SU-DHL-6 (cell line): ENCODE measurements at regions not wholly inside any gene's neighbourhood (a gene's known extent, or its start where the extent isn't known, plus 50 kb on each side); places are given as distances from the start of the nearest gene placed in this dataset.

Experiments
- H2AFZ ChIP-seq: fragments of 200-600 bp; sonication (generic); 2 replicates; pipeline ENCODE4 v1.6.1; 2014; ENCODE audit warnings: low read depth, mild to moderate bottlenecking, moderate library complexity, mixed read lengths, antibody characterized with exemption, low read length; ENCODE audit not compliant: severe bottlenecking
- H3F3A ChIP-seq: fragments of 200-600 bp; shearing (Covaris generic); 2 replicates; pipeline ENCODE4 v1.6.0; 2016; ENCODE audit warnings: antibody characterized with exemption, mild to moderate bottlenecking; ENCODE audit not compliant: insufficient read depth
- H3K27ac ChIP-seq: fragments of 200-600 bp; sonication (generic); 2 replicates; pipeline ENCODE4 v1.5.1; 2016; ENCODE audit warnings: low read depth, mild to moderate bottlenecking, low read length, moderate library complexity, mixed read lengths
- H3K27me3 ChIP-seq: fragments of 200-600 bp; sonication (generic), shearing (Covaris generic); 2 replicates; pipeline ENCODE4 v1.6.0; 2014; ENCODE audit warnings: mild to moderate bottlenecking, low read length
- H3K36me3 ChIP-seq: fragments of 200-600 bp; sonication (generic); 2 replicates; pipeline ENCODE4 v1.6.1; 2014; ENCODE audit warnings: mild to moderate bottlenecking, low read length, mixed read lengths
- H3K4me2 ChIP-seq: fragments of 300-600, 200-600 bp; shearing (Covaris generic), sonication (generic); 2 replicates; pipeline ENCODE4 v1.6.0; 2014; ENCODE audit warnings: low read length, low read depth, mild to moderate bottlenecking; ENCODE audit not compliant: poor library complexity, severe bottlenecking
- H3K4me3 ChIP-seq: fragments of 200-600 bp; sonication (generic); 2 replicates; pipeline ENCODE4 v1.5.1; 2014; ENCODE audit warnings: antibody characterized with exemption, low read length, mild to moderate bottlenecking, mixed read lengths; ENCODE audit not compliant: insufficient read depth, poor library complexity, severe bottlenecking
- H3K79me2 ChIP-seq: fragments of 200-600 bp; sonication (generic); 2 replicates; pipeline ENCODE4 v1.6.1; 2014; ENCODE audit warnings: mild to moderate bottlenecking, low read length, moderate library complexity; ENCODE audit not compliant: insufficient read depth
- H3K9ac ChIP-seq: fragments of 200-600 bp; sonication (generic); 2 replicates; pipeline ENCODE4 v1.7.0; 2014; ENCODE audit warnings: mild to moderate bottlenecking, low read length
- H3K9me2 ChIP-seq: fragments of 200-600 bp; sonication (generic); replicated peaks from 2 replicates; pipeline ENCODE4 v1.6.1; 2014; ENCODE audit warnings: low read length; ENCODE audit not compliant: insufficient read depth
- H3K9me3 ChIP-seq: fragments of 200-600 bp; sonication (generic); 2 replicates; pipeline ENCODE4 v1.6.1; 2014; ENCODE audit warnings: low read length, mixed read lengths; ENCODE audit not compliant: insufficient read depth
- H4K20me1 ChIP-seq: fragments of 200-600 bp; sonication (generic); 2 replicates; pipeline ENCODE4 v1.6.1; 2014; ENCODE audit warnings: low read depth, mild to moderate bottlenecking, antibody characterized with exemption, low read length, moderate library complexity, mixed read lengths
- EZH2phosphoT487 ChIP-seq: fragments of 200-600 bp; sonication (generic), shearing (Covaris generic); conservative IDR thresholded peaks from 2 replicates; pipeline ENCODE4 v1.6.1; 2018; ENCODE audit warnings: mild to moderate bottlenecking, antibody characterized with exemption, low read length, moderate library complexity, mixed read lengths
- TF ChIP-seq, protein P1 (sequence below): fragments of 200-600 bp; sonication (generic); IDR thresholded peaks from one replicate; pipeline ENCODE4 v1.5.1; 2017; ENCODE audit warnings: antibody characterized with exemption, mild to moderate bottlenecking, low read length, moderate library complexity; ENCODE audit not compliant: insufficient read depth, poor library complexity, severe bottlenecking

DNA sequence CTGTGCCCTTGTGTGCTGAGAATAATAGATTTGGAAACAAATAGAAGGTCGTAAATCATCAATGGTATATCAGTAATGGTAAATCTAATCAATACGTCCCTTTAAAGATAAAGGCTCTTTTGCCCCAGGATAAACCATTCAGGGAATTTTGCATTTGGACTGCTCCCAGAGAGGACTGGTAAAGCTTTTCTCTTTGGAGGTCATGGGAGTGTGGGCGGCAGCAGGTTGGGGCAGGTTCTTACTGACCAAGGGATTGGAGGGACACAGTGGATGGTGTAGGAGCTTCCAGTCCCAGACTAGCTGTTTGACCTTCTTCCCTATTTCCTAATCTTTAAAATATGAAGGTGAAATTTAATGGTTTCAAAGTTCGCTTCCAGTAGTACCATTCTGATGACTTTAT, 87.8 kb upstream of the NTF3 start:
- Histone ChIP-seq H3F3A (no peaks in the 10 kb centered on the region), H2AFZ (no peak overlapping the region), H3K9me3 (no peaks in the 10 kb centered on the region), H3K79me2 (no peaks in the 10 kb centered on the region), H3K4me2 (no peak overlapping the region), H3K9me2 (no peaks in the 10 kb centered on the region), H3K36me3 (no peaks in the 10 kb centered on the region), H4K20me1 (no peaks in the 10 kb centered on the region), H3K4me3 (no peak overlapping the region), H3K9ac (no peak overlapping the region), H3K27ac (no peak overlapping the region), H3K27me3 (no peaks in the 10 kb centered on the region)
- TF ChIP-seq EZH2phosphoT487: no peak
- TF ChIP-seq, protein P1, sequence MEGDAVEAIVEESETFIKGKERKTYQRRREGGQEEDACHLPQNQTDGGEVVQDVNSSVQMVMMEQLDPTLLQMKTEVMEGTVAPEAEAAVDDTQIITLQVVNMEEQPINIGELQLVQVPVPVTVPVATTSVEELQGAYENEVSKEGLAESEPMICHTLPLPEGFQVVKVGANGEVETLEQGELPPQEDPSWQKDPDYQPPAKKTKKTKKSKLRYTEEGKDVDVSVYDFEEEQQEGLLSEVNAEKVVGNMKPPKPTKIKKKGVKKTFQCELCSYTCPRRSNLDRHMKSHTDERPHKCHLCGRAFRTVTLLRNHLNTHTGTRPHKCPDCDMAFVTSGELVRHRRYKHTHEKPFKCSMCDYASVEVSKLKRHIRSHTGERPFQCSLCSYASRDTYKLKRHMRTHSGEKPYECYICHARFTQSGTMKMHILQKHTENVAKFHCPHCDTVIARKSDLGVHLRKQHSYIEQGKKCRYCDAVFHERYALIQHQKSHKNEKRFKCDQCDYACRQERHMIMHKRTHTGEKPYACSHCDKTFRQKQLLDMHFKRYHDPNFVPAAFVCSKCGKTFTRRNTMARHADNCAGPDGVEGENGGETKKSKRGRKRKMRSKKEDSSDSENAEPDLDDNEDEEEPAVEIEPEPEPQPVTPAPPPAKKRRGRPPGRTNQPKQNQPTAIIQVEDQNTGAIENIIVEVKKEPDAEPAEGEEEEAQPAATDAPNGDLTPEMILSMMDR: no peak

DNA sequence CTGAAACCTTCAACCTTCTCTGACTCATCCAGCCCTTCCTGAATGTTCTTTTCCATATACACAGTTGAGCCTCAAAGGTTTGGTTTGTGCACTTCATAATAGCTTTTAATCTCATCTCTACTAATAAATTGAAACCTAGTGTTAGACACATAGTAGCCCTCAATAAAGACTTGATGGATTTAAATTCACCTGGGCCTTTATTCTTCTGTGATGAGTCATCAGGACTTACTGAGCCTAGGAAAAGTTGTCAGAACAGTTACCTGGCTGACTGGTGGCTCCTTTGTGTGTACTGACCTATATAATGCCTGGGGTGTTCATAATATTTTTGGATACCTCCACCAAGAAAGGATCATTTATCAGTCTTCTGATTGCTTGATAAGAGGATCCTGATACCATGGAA, 86.4 kb upstream of the NTF3 start:
- Histone ChIP-seq H3K4me2 (no peak overlapping the region), H3K27me3 (no peaks in the 10 kb centered on the region), H3K36me3 (no peaks in the 10 kb centered on the region), H2AFZ (no peak overlapping the region), H3K9ac (no peak overlapping the region), H3K79me2 (no peaks in the 10 kb centered on the region), H4K20me1 (no peaks in the 10 kb centered on the region), H3K4me3 (no peak overlapping the region), H3F3A (no peaks in the 10 kb centered on the region), H3K9me2 (no peaks in the 10 kb centered on the region), H3K9me3 (no peaks in the 10 kb centered on the region), H3K27ac (no peak overlapping the region)
- no peak for TF ChIP-seq EZH2phosphoT487
- TF ChIP-seq, protein P1: no peak

DNA sequence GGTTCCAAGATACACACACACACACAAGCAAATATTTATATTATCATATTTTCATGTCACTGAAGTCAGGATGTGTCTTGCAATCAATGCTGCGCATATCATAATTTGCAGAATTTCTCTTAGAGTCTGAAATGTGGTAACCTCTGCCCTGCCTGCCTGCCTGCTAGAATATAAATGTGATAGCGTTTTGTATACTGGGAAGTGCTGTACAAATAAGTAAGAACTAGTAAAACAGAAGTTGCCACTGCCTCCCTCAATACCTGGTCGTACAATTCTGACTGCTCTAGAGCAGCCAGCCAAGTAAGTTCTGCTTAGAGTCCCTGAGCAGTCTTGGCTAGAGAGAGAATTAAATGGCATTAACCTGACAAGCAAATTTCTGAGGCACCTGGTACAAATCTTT, 83.9 kb upstream of the NTF3 start:
- no peak overlapping the region for H3K27ac ChIP-seq
- TF ChIP-seq, protein P1: no peak
- TF ChIP-seq EZH2phosphoT487: no peak
- H3K9me2 ChIP-seq: no peaks in the 10 kb centered on the region
- no peaks in the 10 kb centered on the region for H3F3A ChIP-seq
- no peak overlapping the region for H3K9ac ChIP-seq
- no peaks in the 10 kb centered on the region for H4K20me1 ChIP-seq
- H3K4me3 ChIP-seq: no peak overlapping the region
- H3K4me2 ChIP-seq: no peak overlapping the region
- H3K79me2 ChIP-seq: no peaks in the 10 kb centered on the region
- no peaks in the 10 kb centered on the region for H3K9me3 ChIP-seq
- no peaks in the 10 kb centered on the region for H3K36me3 ChIP-seq
- no peak overlapping the region for H2AFZ ChIP-seq
- H3K27me3 ChIP-seq: no peaks in the 10 kb centered on the region

DNA sequence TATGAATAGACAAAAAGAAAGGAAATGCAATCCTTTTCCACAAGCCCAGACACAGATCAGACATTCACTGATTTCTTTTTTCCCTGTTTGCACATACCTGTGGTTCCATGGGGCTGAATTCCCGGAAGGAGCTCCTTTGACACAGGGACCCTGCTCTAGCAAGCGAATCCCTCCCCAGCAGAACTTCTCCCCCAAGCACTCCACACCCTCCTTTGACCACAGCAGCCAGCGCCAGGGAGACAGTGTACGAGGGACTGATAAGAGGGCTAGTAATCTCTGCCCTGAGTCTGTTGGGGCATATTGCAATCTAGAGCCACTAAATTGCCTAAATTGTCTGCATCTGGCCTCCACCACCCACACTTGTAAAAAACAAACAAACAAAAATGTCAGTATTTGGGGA, 83.4 kb upstream of the NTF3 start:
- H3K36me3 ChIP-seq: no peaks in the 10 kb centered on the region
- no peaks in the 10 kb centered on the region for H3K27me3 ChIP-seq
- no peaks in the 10 kb centered on the region for H3F3A ChIP-seq
- no peaks in the 10 kb centered on the region for H3K79me2 ChIP-seq
- no peak overlapping the region for H3K4me2 ChIP-seq
- no peak overlapping the region for H2AFZ ChIP-seq
- TF ChIP-seq, protein P1: no peak
- TF ChIP-seq EZH2phosphoT487: no peak
- H4K20me1 ChIP-seq: no peaks in the 10 kb centered on the region
- no peak overlapping the region for H3K4me3 ChIP-seq
- no peaks in the 10 kb centered on the region for H3K9me3 ChIP-seq
- H3K9ac ChIP-seq: no peak overlapping the region
- H3K27ac ChIP-seq: no peak overlapping the region
- no peaks in the 10 kb centered on the region for H3K9me2 ChIP-seq
